GM19043 (cell line): ENCODE measurements at regions not wholly inside any gene's neighbourhood (a gene's known extent, or its start where the extent isn't known, plus 50 kb on each side); places are given as distances from the start of the nearest gene placed in this dataset.
"Not testable (repeated sequence)": the region's sequence is repeated elsewhere in the genome, so short reads cannot be mapped to it uniquely, and the experiment has no call there.

Experiments
- ATAC-seq: cut with Tn5 transposase; IDR thresholded peaks from one replicate; pipeline ENCODE4 v1.9.1; 2021; ENCODE audit warnings: low read depth; ENCODE audit not compliant: unreplicated experiment

- no peak for ATAC-seq
Observed at GRCh38 chr2:43075054-43075593, 151.3 kb downstream of the ZFP36L2 start.

GRCh38 chr2:43074592-43075053 is 151.8 kb downstream of the ZFP36L2 start:
- ATAC-seq: no peak

GRCh38 chr2:43074052-43074451 is 152.4 kb downstream of the ZFP36L2 start:
- no peak for ATAC-seq

- ATAC-seq: no peak
Observed at GRCh38 chr2:43073401-43073825, 153.0 kb downstream of the ZFP36L2 start.

DNA sequence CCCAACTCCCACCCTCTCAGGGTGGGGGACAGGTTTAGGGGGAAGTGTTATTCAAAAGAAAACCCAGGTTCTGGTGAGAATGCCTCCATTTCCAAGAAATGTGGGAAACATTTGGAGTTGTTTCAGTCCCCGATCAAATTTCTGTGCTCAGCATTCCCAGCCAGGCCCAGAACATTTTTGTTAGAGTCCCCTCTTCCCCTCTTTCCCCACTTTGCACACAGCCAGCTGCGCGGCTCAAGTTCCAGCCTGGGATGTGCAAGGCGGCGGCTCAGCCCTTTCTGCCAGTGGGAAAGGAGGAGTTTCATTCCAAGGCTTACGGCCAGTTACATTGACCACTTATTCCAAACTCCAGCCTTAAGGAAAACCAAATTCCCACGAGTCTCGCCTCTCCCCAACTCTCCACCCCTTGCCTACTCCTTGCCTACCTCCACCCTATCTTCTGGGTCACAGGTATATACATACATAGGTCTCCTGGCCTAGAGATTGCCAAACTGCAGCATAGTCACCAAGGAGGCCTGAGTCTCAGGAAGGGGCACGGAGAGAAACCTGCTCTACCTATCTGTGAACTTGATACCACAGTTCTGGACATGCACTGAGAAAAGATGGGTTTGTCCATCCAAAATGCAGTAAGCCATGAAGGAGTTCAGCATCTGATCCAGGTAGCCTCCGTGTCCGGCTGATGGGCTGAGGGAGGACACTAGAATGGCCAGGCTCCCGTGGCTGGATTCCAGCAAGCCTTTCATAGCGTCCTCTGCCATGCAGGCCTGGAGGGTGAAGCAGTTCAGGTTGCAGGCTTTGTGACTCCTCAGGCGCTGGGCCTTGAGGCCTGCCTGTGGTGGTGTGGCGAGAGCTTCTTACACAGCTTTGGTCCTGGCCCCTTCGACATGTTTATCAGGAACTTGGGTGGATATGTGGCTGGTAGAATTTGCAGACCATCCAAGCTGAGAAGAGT is 154.5 kb downstream of the ZFP36L2 start:
- no peak for ATAC-seq

DNA sequence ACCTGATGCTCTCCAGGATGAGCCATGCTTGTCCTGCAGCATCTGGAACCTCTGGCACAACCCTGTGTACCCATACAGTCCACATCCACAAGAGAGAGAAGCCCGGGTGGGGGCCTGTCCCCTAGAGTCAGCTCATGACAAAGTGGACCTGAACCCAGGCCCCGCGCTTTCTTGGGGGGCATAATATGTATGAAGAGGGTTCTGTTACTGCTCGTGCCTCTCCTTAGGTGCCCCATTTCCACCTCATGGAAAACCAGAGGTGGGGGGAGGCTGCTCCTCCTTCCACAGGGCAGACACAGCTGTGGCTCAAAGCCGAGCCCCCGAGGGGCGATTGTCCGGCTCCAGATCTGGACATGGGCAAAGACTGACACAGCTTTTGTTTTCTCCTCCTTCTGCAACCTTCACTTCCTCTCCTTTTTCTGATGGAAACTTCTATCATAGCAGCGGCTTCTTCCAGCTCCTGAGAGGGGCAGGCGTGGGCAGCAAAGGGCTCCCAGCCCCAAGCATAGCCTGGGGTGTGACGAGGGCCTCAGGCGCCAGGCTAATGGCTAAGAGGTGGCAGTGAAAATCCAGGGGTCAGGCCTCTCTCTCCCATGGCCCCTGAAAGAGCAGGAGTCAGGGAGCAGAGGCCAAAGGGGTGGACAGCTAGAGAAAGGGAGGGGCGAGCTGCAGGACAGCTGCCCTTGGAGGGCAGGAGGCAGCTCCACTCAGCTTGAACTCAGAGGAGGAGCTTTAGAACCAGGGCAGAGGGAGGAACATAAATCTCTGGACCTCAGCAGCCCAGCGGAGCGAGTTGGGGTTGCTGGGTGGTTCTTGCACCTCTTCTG is 155.5 kb downstream of the ZFP36L2 start:
- ATAC-seq: no peak

- ATAC-seq: no peak
Observed at GRCh38 chr2:43070030-43070429, 156.4 kb downstream of the ZFP36L2 start.

- ATAC-seq: no peak
Observed at GRCh38 chr2:43068631-43069517, 157.5 kb downstream of the ZFP36L2 start.

DNA sequence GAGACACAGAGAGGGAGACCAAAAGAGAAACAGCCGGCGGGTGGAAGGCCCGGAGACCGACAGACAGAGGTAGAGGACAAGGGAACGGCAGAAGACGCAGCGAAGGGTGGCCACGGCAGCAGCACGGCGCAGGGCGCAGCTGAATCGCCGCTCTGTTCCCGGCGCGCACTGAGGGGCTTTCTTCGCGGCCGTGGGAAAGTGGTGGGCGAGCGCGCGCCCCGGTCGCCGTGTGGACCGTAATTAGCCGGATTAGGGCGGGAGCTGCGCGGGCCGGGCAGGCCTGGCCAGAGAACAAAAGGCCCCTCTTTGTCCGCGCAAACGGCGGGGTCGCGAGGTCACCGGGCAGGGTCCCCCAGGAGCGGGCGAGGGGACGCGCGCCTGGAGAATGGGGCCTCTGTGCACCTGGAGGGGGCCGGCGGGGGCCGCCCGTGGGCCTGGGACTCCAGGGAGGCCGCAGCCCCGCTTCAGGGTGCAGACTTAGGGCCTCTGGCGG is 158.3 kb downstream of the ZFP36L2 start:
- ATAC-seq: no peak

DNA sequence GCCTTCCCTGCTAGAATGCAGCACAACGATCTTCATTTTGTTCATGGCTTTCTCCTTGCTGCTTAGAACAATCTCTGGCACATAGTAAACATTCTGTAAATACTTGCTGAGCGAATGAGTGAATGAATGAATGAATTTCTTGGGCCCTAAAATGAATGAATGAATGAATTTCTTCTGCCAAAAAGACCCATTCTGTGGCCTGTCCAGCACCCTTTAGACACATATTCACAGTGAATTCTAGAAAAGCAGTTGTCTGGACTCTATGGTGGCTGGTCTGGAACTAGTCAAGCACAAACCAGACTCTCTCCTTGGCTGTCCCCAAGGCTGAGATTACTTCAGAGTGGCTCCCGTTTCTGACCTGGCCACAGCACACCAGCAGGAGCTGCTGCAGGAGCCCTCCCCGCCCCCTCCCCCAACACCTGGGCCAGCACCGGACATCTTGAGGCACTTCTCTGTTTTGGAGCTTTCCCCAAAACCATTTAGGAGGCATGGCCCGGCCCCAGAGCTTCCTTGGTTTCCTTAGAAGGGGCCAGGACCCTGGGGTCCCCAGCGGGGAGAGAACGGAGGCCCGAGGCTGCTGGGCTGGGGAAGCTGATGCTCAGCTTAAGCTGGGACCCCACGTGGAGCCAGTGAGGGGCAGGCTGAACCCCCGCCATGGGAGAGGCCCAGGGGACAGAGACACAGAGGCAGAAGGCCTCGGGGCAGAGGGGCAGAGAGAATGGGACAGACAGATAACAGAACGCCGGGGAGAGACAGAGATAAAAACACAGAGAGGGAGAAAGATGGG is 159.0 kb downstream of the ZFP36L2 start:
- no peak for ATAC-seq

- not testable (repeated sequence) for ATAC-seq
Observed at GRCh38 chr2:43066541-43067253, 159.7 kb downstream of the ZFP36L2 start.

DNA sequence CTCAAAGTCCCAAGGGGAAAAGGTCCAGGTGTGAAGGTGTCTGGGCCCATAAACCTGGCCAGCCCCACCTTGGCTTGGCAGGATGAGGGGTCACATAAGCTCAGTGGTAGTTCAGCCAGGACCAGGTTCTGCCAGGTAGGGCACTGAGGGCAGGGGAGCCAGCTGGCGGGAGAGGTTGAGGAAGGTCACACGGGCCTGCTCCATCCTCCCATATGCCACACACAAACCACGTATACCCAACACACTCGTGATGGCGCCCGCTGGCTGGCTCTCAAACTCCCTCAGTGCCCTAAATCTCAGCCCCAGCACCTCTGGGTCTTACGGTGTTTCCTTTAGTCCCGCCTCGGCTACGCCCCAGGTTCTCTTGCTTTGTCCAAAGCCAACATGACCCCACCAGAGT is 160.5 kb downstream of the ZFP36L2 start:
- no peak for ATAC-seq

DNA sequence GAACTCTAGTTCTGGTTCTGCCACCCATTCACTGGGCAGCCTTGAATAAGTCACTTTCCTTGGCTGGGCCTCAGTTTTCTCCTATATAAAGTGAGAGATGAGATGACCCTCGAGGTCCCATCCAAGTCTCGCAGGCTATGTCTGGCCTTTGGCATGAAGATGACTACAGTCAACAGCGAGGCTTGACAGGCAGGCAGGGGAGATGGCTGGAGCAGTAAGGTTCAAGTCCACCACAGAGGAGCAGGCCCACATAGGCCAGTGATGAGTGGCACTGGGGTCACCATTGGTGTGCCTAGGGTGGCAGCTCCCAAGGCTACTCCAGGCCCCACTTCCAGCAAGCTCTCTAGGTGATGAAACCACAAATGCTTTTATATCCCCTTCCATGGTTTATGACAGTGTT is 161.4 kb downstream of the ZFP36L2 start:
- no peak for ATAC-seq

GRCh38 chr2:43063096-43063495 is 163.3 kb downstream of the ZFP36L2 start:
- ATAC-seq: not testable (repeated sequence)

- ATAC-seq: no peak
Observed at GRCh38 chr2:43062058-43062457, 164.3 kb downstream of the ZFP36L2 start.

- ATAC-seq: no peak
Observed at GRCh38 chr2:43060390-43061016, 165.9 kb downstream of the ZFP36L2 start.

DNA sequence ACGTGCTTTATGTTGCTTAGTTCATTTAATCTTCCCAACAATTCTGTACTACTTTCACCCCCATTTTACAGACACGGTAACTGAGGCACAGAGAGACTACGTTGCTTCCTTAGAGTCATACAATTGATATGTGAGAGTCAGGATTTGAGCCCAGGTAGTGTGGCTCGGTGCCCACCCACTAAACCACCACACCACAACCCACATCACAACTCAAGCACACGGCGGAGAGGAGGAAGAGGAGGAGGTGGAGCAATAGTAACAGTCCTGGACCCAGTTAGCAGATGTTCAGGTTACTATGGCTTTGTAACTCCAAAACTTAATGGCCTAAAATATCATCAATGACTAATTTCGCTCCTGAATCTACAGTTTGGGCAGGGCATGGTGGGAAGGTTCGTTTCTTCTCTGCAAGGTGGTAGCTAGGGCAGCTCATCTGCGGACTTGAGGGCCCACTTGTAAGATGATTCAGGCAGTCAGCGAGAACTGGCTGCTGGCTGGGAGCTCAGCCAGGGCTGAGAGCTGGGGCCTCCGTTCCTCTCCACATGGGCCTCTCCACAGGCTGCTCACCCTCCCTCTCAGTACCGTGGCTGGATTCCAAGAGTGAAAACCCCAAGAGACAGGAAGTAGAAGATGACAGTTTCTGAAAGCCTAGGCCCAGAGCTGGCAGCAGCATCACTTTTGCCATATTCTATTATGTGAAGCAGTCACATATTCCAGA is 167.1 kb downstream of the ZFP36L2 start:
- no peak for ATAC-seq
